C4-2B (cell line): ENCODE measurements at regions not wholly inside any gene's neighbourhood (a gene's known extent, or its start where the extent isn't known, plus 50 kb on each side); places are given as distances from the start of the nearest gene placed in this dataset.
"Not testable (repeated sequence)": the region's sequence is repeated elsewhere in the genome, so short reads cannot be mapped to it uniquely, and the experiment has no call there.

Experiments
- ZFX ChIP-seq: fragments of 450-650 bp; IDR thresholded peaks from 2 replicates; pipeline ENCODE4 v1.6.1; 2017
- TF ChIP-seq, protein P1 (sequence below): fragments of 450-650 bp; conservative IDR thresholded peaks from 2 replicates; pipeline ENCODE4 v1.5.1; 2017; ENCODE audit warnings: mild to moderate bottlenecking

DNA sequence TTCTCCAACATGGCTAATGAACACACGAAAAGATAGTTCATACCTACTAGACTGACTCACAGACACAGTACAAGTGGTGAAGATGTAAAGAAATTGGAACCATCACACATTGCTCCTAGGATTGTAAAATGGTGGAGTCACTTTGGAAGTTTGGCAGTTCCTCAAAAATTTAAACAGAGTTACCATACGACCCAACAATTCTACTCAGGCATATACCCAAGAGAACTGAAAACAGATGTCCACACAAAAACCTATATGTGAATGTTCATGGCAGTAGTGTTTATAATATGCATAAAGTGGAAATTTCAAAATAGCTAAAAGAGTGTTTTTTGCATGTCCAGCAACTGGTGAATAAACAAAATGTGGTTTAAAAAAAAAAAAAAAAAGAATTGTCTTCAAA is 332.6 kb downstream of the PLPP3 start:
- TF ChIP-seq, protein P1, sequence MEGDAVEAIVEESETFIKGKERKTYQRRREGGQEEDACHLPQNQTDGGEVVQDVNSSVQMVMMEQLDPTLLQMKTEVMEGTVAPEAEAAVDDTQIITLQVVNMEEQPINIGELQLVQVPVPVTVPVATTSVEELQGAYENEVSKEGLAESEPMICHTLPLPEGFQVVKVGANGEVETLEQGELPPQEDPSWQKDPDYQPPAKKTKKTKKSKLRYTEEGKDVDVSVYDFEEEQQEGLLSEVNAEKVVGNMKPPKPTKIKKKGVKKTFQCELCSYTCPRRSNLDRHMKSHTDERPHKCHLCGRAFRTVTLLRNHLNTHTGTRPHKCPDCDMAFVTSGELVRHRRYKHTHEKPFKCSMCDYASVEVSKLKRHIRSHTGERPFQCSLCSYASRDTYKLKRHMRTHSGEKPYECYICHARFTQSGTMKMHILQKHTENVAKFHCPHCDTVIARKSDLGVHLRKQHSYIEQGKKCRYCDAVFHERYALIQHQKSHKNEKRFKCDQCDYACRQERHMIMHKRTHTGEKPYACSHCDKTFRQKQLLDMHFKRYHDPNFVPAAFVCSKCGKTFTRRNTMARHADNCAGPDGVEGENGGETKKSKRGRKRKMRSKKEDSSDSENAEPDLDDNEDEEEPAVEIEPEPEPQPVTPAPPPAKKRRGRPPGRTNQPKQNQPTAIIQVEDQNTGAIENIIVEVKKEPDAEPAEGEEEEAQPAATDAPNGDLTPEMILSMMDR = not testable (repeated sequence)
- TF ChIP-seq ZFX = not testable (repeated sequence)
